ENCODE measurements at regions not wholly inside any gene's neighbourhood (a gene's known extent, or its start where the extent isn't known, plus 50 kb on each side); places are given as distances from the start of the nearest gene placed in this dataset.

DNA sequence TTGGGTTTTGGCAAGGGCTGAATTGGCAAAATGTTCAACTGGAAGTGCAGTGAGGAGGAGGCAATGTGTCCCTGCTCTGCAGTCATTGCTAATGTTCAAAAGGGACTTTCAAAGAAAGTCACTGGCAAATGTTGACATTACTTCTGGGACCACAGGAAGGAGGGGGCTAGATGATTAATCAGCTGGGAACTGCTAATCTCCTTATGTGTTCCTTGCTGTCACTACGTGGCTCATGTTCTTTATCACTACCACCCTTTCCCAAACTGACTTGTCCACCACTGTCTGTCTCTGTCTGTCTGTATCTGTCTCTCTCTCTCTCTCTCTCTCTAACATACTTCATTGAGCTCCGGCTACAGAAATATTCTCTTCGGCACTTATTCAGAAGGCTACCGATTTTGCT lies 86.9 kb upstream of the MTPN start:
- TF ChIP-seq CTCF (IDR thresholded peaks at IDR 0.05) (no peak), POLR2A (IDR thresholded peaks at IDR 0.05) (no peak), EP300 (IDR thresholded peaks at IDR 0.05) (no peak)

Data from sigmoid colon (tissue), 4 donors.